H9 (cell line): ENCODE measurements at regions not wholly inside any gene's neighbourhood (a gene's known extent, or its start where the extent isn't known, plus 50 kb on each side); places are given as distances from the start of the nearest gene placed in this dataset.

ENCODE experiments used
- DNase-seq: peaks from one replicate; pipeline ENCODE4 v3.0.0-alpha.2; 2017
- H2AFZ ChIP-seq: one replicate; pipeline ENCODE4 v1.6.1; 2013; ENCODE audit warnings: mild to moderate bottlenecking, low read length, control low read depth, moderate library complexity
- H2AK5ac ChIP-seq: 2 replicates; pipeline ENCODE4 v1.6.1; 2013; ENCODE audit warnings: low read length, control low read depth, mixed read lengths; ENCODE audit not compliant: insufficient read length
- H2BK120ac ChIP-seq: one replicate; pipeline ENCODE4 v1.6.1; 2013; ENCODE audit warnings: low read depth, mild to moderate bottlenecking, low read length, control low read depth, inconsistent platforms; ENCODE audit not compliant: poor library complexity, severe bottlenecking
- H2BK12ac ChIP-seq: 2 replicates; pipeline ENCODE4 v1.6.1; 2013; ENCODE audit warnings: low read length, control low read depth, mixed read lengths, low read depth; ENCODE audit not compliant: insufficient read length
- H2BK15ac ChIP-seq: 2 replicates; pipeline ENCODE4 v1.6.1; 2013; ENCODE audit warnings: low read depth, low read length, control low read depth
- H2BK20ac ChIP-seq: one replicate; pipeline ENCODE4 v1.6.1; 2013; ENCODE audit warnings: low read depth, mild to moderate bottlenecking, low read length, control low read depth, inconsistent platforms; ENCODE audit not compliant: poor library complexity, severe bottlenecking
- H2BK5ac ChIP-seq: 2 replicates; pipeline ENCODE4 v1.6.1; 2013; ENCODE audit warnings: low read length, control low read depth, mixed read lengths; ENCODE audit not compliant: insufficient read length
- H3K14ac ChIP-seq: 2 replicates; pipeline ENCODE4 v1.6.1; 2013; ENCODE audit warnings: low read length, control low read depth; ENCODE audit not compliant: insufficient read depth
- H3K18ac ChIP-seq: 2 replicates; pipeline ENCODE4 v1.6.1; 2013; ENCODE audit warnings: low read depth, mild to moderate bottlenecking, mixed read lengths, low read length, control low read depth; ENCODE audit not compliant: insufficient read length
- H3K23ac ChIP-seq: 2 replicates; pipeline ENCODE4 v1.6.1; 2013; ENCODE audit warnings: low read length, control low read depth, mixed read lengths, low read depth; ENCODE audit not compliant: insufficient read length
- H3K23me2 ChIP-seq: 2 replicates; pipeline ENCODE4 v1.6.1; 2013; ENCODE audit warnings: low read depth, mild to moderate bottlenecking, mixed read lengths, low read length, control low read depth; ENCODE audit not compliant: insufficient read length, poor library complexity, severe bottlenecking
- H3K27ac ChIP-seq: 2 replicates; pipeline ENCODE4 v1.5.1; 2013; ENCODE audit warnings: low read length, control low read depth, mixed read lengths, low read depth; ENCODE audit not compliant: insufficient read length
- H3K27me3 ChIP-seq: 2 replicates; pipeline ENCODE4 v1.6.1; 2013; ENCODE audit warnings: low read length, control low read depth, inconsistent platforms; ENCODE audit not compliant: insufficient read depth
- H3K4ac ChIP-seq: 2 replicates; pipeline ENCODE4 v1.6.1; 2013; ENCODE audit warnings: low read depth, mild to moderate bottlenecking, control low read depth, inconsistent platforms, low read length, moderate library complexity
- H3K4me1 ChIP-seq: 2 replicates; pipeline ENCODE4 v1.6.1; 2013; ENCODE audit warnings: low read length, control low read depth, inconsistent platforms; ENCODE audit not compliant: insufficient read depth
- H3K4me2 ChIP-seq: 2 replicates; pipeline ENCODE4 v1.6.1; 2013; ENCODE audit warnings: low read length, control low read depth, mixed read lengths; ENCODE audit not compliant: insufficient read length, insufficient read depth
- H3K56ac ChIP-seq: 2 replicates; pipeline ENCODE4 v1.6.1; 2013; ENCODE audit warnings: low read depth, mild to moderate bottlenecking, mixed read lengths, low read length, control low read depth; ENCODE audit not compliant: insufficient read length
- H3K79me1 ChIP-seq: 2 replicates; pipeline ENCODE4 v1.6.1; 2013; ENCODE audit warnings: low read depth, mild to moderate bottlenecking, moderate library complexity, low read length, control low read depth, inconsistent platforms; ENCODE audit not compliant: insufficient read depth, poor library complexity, severe bottlenecking
- H3K79me2 ChIP-seq: 2 replicates; pipeline ENCODE4 v1.6.1; 2013; ENCODE audit warnings: low read length, control low read depth, inconsistent platforms; ENCODE audit not compliant: insufficient read depth
- H3K9ac ChIP-seq: 2 replicates; pipeline ENCODE4 v1.6.1; 2013; ENCODE audit warnings: low read length, control low read depth, mixed read lengths; ENCODE audit not compliant: insufficient read length; ENCODE audit errors: extremely low read depth
- H3K9me3 ChIP-seq: one replicate; pipeline ENCODE4 v1.6.1; 2013; ENCODE audit warnings: low read depth, low read length, inconsistent platforms; ENCODE audit not compliant: control insufficient read depth
- H3T11ph ChIP-seq: one replicate; pipeline ENCODE4 v1.6.1; 2013; ENCODE audit warnings: mild to moderate bottlenecking, low read length, control low read depth, inconsistent platforms
- H4K20me1 ChIP-seq: one replicate; pipeline ENCODE4 v1.6.1; 2013; ENCODE audit not compliant: control insufficient read depth, insufficient read length, insufficient read depth
- H4K5ac ChIP-seq: 2 replicates; pipeline ENCODE4 v1.6.1; 2013; ENCODE audit warnings: low read depth, mild to moderate bottlenecking, mixed read lengths, low read length, control low read depth; ENCODE audit not compliant: insufficient read length
- H4K8ac ChIP-seq: replicated peaks from 2 replicates; pipeline ENCODE4 v1.6.1; 2013; ENCODE audit warnings: low read length, control low read depth, mixed read lengths, low read depth; ENCODE audit not compliant: insufficient read length
- H4K91ac ChIP-seq: 2 replicates; pipeline ENCODE4 v1.6.1; 2013; ENCODE audit warnings: low read depth, mild to moderate bottlenecking, moderate library complexity, mixed read lengths, low read length, control low read depth; ENCODE audit not compliant: insufficient read length
- H3K27ac Mint-ChIP-seq, 3 experiments: 2 replicates in 2 of 3; 3 replicates in 1 of 3; pipeline ENCODE4 v1.8.0; 2020 to 2021; ENCODE audit warnings: mixed read lengths in 3 of 3, mild to moderate bottlenecking in 1 of 3, moderate library complexity in 1 of 3
- H3K27me3 Mint-ChIP-seq: 2 replicates; pipeline ENCODE4 v1.8.0; 2021; ENCODE audit warnings: low read depth, mild to moderate bottlenecking, moderate library complexity, mixed read lengths
- H3K36me3 Mint-ChIP-seq, 3 experiments: 2 replicates in 2 of 3; 3 replicates in 1 of 3; pipeline ENCODE4 v1.8.0; 2020 to 2021; ENCODE audit warnings: low read depth in 3 of 3, mixed read lengths in 3 of 3; ENCODE audit not compliant: insufficient read depth in 1 of 3
- H3K4me1 Mint-ChIP-seq, 2 experiments: 2 replicates each; pipeline ENCODE4 v1.8.0; 2020; ENCODE audit warnings: mixed read lengths in 2 of 2
- H3K4me3 Mint-ChIP-seq, 2 experiments: 2 replicates in 1 of 2; 3 replicates in 1 of 2; pipeline ENCODE4 v1.8.0; 2020 to 2021; ENCODE audit warnings: mild to moderate bottlenecking in 2 of 2, mixed read lengths in 2 of 2, moderate library complexity in 1 of 2
- H3K9me3 Mint-ChIP-seq, 2 experiments: 2 replicates in 1 of 2; 3 replicates in 1 of 2; pipeline ENCODE4 v1.8.0; 2020; ENCODE audit warnings: mild to moderate bottlenecking in 2 of 2, mixed read lengths in 2 of 2, moderate library complexity in 1 of 2
- CTCF ChIP-seq: fragments of 200-600 bp; sonication (generic); conservative IDR thresholded peaks from 3 replicates; pipeline ENCODE4 v1.8.0; 2021; ENCODE audit warnings: antibody characterized with exemption, mild to moderate bottlenecking
- WGBS: extraction: QIAGEN DNeasy Blood & Tissue Kit; methylation state at CpG from one replicate; pipeline ENCODE4 v1.1.7; 2013; ENCODE audit warnings: missing lambda C conversion rate, low lambda C conversion rate, mixed read lengths; ENCODE audit not compliant: insufficient read length; ENCODE audit errors: extremely low coverage; 5-methylcytosine and 5-hydroxymethylcytosine counted together

GRCh38 chr9:88233091-88233490, 94.8 kb upstream of the SPATA31C2 start:
- Histone ChIP-seq H3K4me1 (no peaks in the 10 kb centered on the region), H3K23ac (no peak overlapping the region), H3K18ac (peak overlapping the region; percentile 41), H2AFZ (peak overlapping the region; percentile 40), H2BK15ac (no peak overlapping the region), H3K27me3 (no peaks in the 10 kb centered on the region), H2AK5ac (no peak overlapping the region), H3T11ph (no peak overlapping the region), H4K91ac (no peak overlapping the region), H3K4me2 (no peak overlapping the region), H3K56ac (no peak overlapping the region), H4K20me1 (no peaks in the 10 kb centered on the region), H2BK5ac (no peak overlapping the region), H2BK12ac (no peak overlapping the region), H3K79me2 (no peaks in the 10 kb centered on the region), H4K5ac (no peak overlapping the region), H3K23me2 (no peaks in the 10 kb centered on the region), H2BK20ac (no peak overlapping the region), H4K8ac (no peak overlapping the region), H2BK120ac (no peak overlapping the region), H3K4ac (no peak overlapping the region), H3K27ac (no peak overlapping the region), H3K14ac (no peak overlapping the region; the same call in 1 of the 2 replicates), H3K9ac (no peak overlapping the region), H3K79me1 (no peaks in the 10 kb centered on the region), H3K9me3 (no peaks in the 10 kb centered on the region)
- H3K36me3 Mint-ChIP-seq: peaks cover 0 to 5% (median 0%) of the 10 kb centered on the region in 3 experiments; a peak in 1 of 7 replicates
- peaks cover 2% of the 10 kb centered on the region for H3K27me3 Mint-ChIP-seq
- peak overlapping the region in 1 of 3 experiments; percentile 62; a peak in 2 of 7 replicates for H3K27ac Mint-ChIP-seq
- peaks cover 0 to 2% of the 10 kb centered on the region in 2 experiments; a peak in 2 of 5 replicates for H3K9me3 Mint-ChIP-seq
- no peak for TF ChIP-seq CTCF
- peak; percentile 3 for DNase-seq
- no peak overlapping the region for H3K4me3 Mint-ChIP-seq
- H3K4me1 Mint-ChIP-seq: peaks cover 12 to 15% of the 10 kb centered on the region in 2 experiments
- WGBS: no CpG with 5 or more reads among the region's 2 CpGs
